HepG2 (cell line): ENCODE measurements at regions not wholly inside any gene's neighbourhood (a gene's known extent, or its start where the extent isn't known, plus 50 kb on each side); places are given as distances from the start of the nearest gene placed in this dataset.

Source experiments
- ATAC-seq: fragments of 200-7000 bp; cut with Tn5 transposase; 3 replicates; pipeline ENCODE4 v1.9.1; 2020; ENCODE audit warnings: mild to moderate bottlenecking, moderate library complexity
- BruUV-seq: library from RNA; stranded (reverse); fragments of 400-500 nt; replicated peaks from 2 replicates; lab custom pipeline; 2021; lab: Mats Ljungman, UMichigan
- CTCF ChIA-PET: fragments of 300-600 bp; formaldehyde crosslinking; extraction: SDS; loops from one replicate; lab custom pipeline; 2021; ENCODE audit warnings: low total read pairs, inconsistent platforms, low intra/inter-chr PET ratio; lab: Yijun Ruan, JAX
- POLR2A ChIA-PET: fragments of 350-600 bp; sonication (Branson Sonifier 250); formaldehyde crosslinking; loops from one replicate; lab custom pipeline; 2020; ENCODE audit warnings: antibody characterized with exemption, inconsistent platforms; lab: Yijun Ruan, JAX
- DNase-seq: peaks from one replicate; pipeline ENCODE4 v3.0.0-alpha.2; 2015; ENCODE audit warnings: low spot score
- FAIRE-seq: peaks from 3 replicates; lab custom pipeline; 2011; peaks lifted over from hg19 to GRCh38; lab: Jason Lieb, UNC
- H2AFZ ChIP-seq: one replicate; pipeline ENCODE4 v1.6.1; 2011; ENCODE audit warnings: low read length, inconsistent platforms
- H3K27ac ChIP-seq: fragments of 300-600 bp; 3 replicates; pipeline ENCODE4 v1.8.0; 2011; ENCODE audit warnings: mixed run types, mild to moderate bottlenecking, mixed read lengths, low read length, inconsistent platforms; ENCODE audit not compliant: insufficient read depth; ENCODE audit errors: extremely low read length
- H3K27me3 ChIP-seq, 2 experiments: fragments of 200-600 bp in 1 of 2; 2 replicates in 1 of 2; 3 replicates in 1 of 2; pipeline versions ENCODE4 v1.6.0 to v1.8.0; 2011; ENCODE audit warnings: low read length in 2 of 2, mild to moderate bottlenecking in 2 of 2, moderate library complexity in 2 of 2, inconsistent platforms in 1 of 2; ENCODE audit not compliant: insufficient read depth in 2 of 2, control insufficient read depth in 1 of 2
- H3K36me3 ChIP-seq, 2 experiments: fragments of 200-600 bp in 1 of 2; replicated peaks in 1 of 2; 2 replicates in 1 of 2; 3 replicates in 1 of 2; pipeline versions ENCODE4 v1.5.1 to v1.8.0; 2011; ENCODE audit warnings: low read length in 2 of 2, inconsistent platforms in 1 of 2; ENCODE audit not compliant: insufficient read depth in 2 of 2, control insufficient read depth in 1 of 2
- H3K4me1 ChIP-seq: 2 replicates; pipeline ENCODE4 v1.5.1; 2012; ENCODE audit warnings: low read length, inconsistent platforms; ENCODE audit not compliant: insufficient read depth
- H3K4me2 ChIP-seq: 2 replicates; pipeline ENCODE4 v1.6.0; 2011; ENCODE audit warnings: low read depth, low read length, inconsistent platforms
- H3K4me3 ChIP-seq, 3 experiments: fragments of 200-600 bp in 1 of 3; sonication (generic), shearing (Covaris generic) in 1 of 3; replicated peaks in 1 of 3; 2 replicates each; pipeline ENCODE4 v1.5.1; 2011 to 2016; ENCODE audit warnings: low read length in 3 of 3, inconsistent platforms in 2 of 3, low read depth in 2 of 3, mild to moderate bottlenecking in 2 of 3, control low read depth in 1 of 3, mixed read lengths in 1 of 3; ENCODE audit not compliant: insufficient read depth in 1 of 3
- H3K79me2 ChIP-seq: one replicate; pipeline ENCODE4 v1.6.1; 2011; ENCODE audit warnings: low read length, inconsistent platforms; ENCODE audit not compliant: insufficient read depth
- H3K9ac ChIP-seq: 2 replicates; pipeline ENCODE4 v1.6.0; 2011; ENCODE audit warnings: mild to moderate bottlenecking, low read depth, low read length, inconsistent platforms; ENCODE audit not compliant: insufficient read depth
- H3K9me3 ChIP-seq: 2 replicates; pipeline ENCODE4 v1.5.1; 2012; ENCODE audit warnings: mild to moderate bottlenecking, low read length
- H4K20me1 ChIP-seq: 2 replicates; pipeline ENCODE4 v1.6.0; 2011; ENCODE audit warnings: inconsistent platforms, mild to moderate bottlenecking, low read length, moderate library complexity; ENCODE audit not compliant: insufficient read depth
- CENPX ChIP-seq: sonication (generic); formaldehyde crosslinking; IDR thresholded peaks from 2 replicates; pipeline ENCODE4 v1.9.0; 2021; ENCODE audit warnings: mild to moderate bottlenecking, missing genetic modification reagents, moderate library complexity
- ELF3 ChIP-seq: IDR thresholded peaks from 2 replicates; pipeline ENCODE4 v1.6.1; 2016; ENCODE audit warnings: missing genetic modification reagents, missing compliant biosample characterization
- ETV5 ChIP-seq: IDR thresholded peaks from 2 replicates; pipeline ENCODE4 v1.6.1; 2018; ENCODE audit warnings: missing biosample characterization, missing genetic modification reagents, inconsistent platforms, borderline replicate concordance
- GMEB1 ChIP-seq: sonication (generic); formaldehyde crosslinking; IDR thresholded peaks from 2 replicates; pipeline ENCODE4 v1.5.1; 2020; ENCODE audit warnings: missing genetic modification reagents, mild to moderate bottlenecking, borderline replicate concordance
- GMEB2 ChIP-seq: IDR thresholded peaks from 2 replicates; pipeline ENCODE4 v1.6.1; 2016; ENCODE audit warnings: missing biosample characterization, missing genetic modification reagents, low read depth
- HOMEZ ChIP-seq: IDR thresholded peaks from 2 replicates; pipeline ENCODE4 v1.6.1; 2016; ENCODE audit warnings: low read depth
- KLF13 ChIP-seq: sonication (generic); formaldehyde crosslinking; IDR thresholded peaks from 2 replicates; pipeline ENCODE4 v1.4.0; 2020; ENCODE audit warnings: mild to moderate bottlenecking, missing genetic modification reagents
- NBN ChIP-seq: fragments of 450-650 bp; conservative IDR thresholded peaks from 2 replicates; pipeline ENCODE4 v1.6.1; 2017
- NCOA2 ChIP-seq: sonication (generic); formaldehyde crosslinking; IDR thresholded peaks from 2 replicates; pipeline ENCODE4 v1.8.0; 2022; ENCODE audit warnings: inconsistent platforms
- PAXIP1 ChIP-seq: sonication (generic); formaldehyde crosslinking; conservative IDR thresholded peaks from 2 replicates; pipeline ENCODE4 v1.4.0; 2020; ENCODE audit warnings: mild to moderate bottlenecking, missing genetic modification reagents, moderate library complexity
- PRPF4 ChIP-seq: fragments of 200-400 bp; formaldehyde crosslinking; IDR thresholded peaks from 2 replicates; pipeline ENCODE4 v1.6.1; 2016; ENCODE audit warnings: low read length, low read depth; ENCODE audit not compliant: poor library complexity, severe bottlenecking
- ZBTB1 ChIP-seq: sonication (generic); formaldehyde crosslinking; IDR thresholded peaks from 2 replicates; pipeline ENCODE4 v1.4.0; 2020; ENCODE audit warnings: missing genetic modification reagents, borderline replicate concordance
- ZNF17 ChIP-seq: sonication (generic); formaldehyde crosslinking; IDR thresholded peaks from 2 replicates; pipeline ENCODE4 v1.5.0; 2020; ENCODE audit warnings: mild to moderate bottlenecking, missing genetic modification reagents
- ZNF33A ChIP-seq: sonication (generic); formaldehyde crosslinking; IDR thresholded peaks from 2 replicates; pipeline ENCODE4 v1.5.1; 2020; ENCODE audit warnings: missing genetic modification reagents, mild to moderate bottlenecking, moderate library complexity, borderline replicate concordance
- ZNF792 ChIP-seq: IDR thresholded peaks from 2 replicates; pipeline ENCODE4 v1.6.1; 2016
- ZSCAN31 ChIP-seq: sonication (generic); formaldehyde crosslinking; IDR thresholded peaks from 2 replicates; pipeline ENCODE4 v1.5.0; 2020; ENCODE audit warnings: low read depth, mild to moderate bottlenecking, missing genetic modification reagents
- WGBS: methylation state at CpG from one replicate; pipeline ENCODE4 v1.1.6; 2017; ENCODE audit warnings: low lambda C conversion rate; 5-methylcytosine and 5-hydroxymethylcytosine counted together
- in situ Hi-C: cut with HindIII; loops from 2 replicates; pipeline ENCODE4 v1.10.0; 2017; ENCODE audit warnings: low pct_unique_long_range_greater_than_20kb; ENCODE audit not compliant: extremely low pct_ligation_motif_present
- intact Hi-C: fragments of 100-400 bp; cut with micrococcal nuclease; formaldehyde crosslinking; loops from one replicate; pipeline ENCODE4 v1.10.0; 2022; ENCODE audit not compliant: unreplicated experiment

GRCh38 chr6:19896693-19897010, 59.5 kb downstream of the ID4 start:
- H3K9me3 ChIP-seq: no peaks in the 10 kb centered on the region
- H3K27me3 ChIP-seq: no peaks in the 10 kb centered on the region
- TF ChIP-seq ETV5 (CRISPR knock-in tag) (no peak), ELF3 (CRISPR knock-in tag) (no peak), ZNF17 (CRISPR knock-in tag) (no peak), NCOA2 (CRISPR knock-in tag) (no peak), CENPX (no peak), HOMEZ (CRISPR knock-in tag) (no peak), ZSCAN31 (no peak), ZBTB1 (CRISPR knock-in tag) (no peak), KLF13 (CRISPR knock-in tag) (no peak), PAXIP1 (CRISPR knock-in tag) (no peak), PRPF4 (no peak), GMEB1 (no peak), GMEB2 (CRISPR knock-in tag) (no peak), ZNF792 (CRISPR knock-in tag) (no peak), NBN (no peak), ZNF33A (no peak)
- no peak for FAIRE-seq
- H4K20me1 ChIP-seq: no peaks in the 10 kb centered on the region
- no peaks in the 10 kb centered on the region for H3K4me1 ChIP-seq
- H3K4me3 ChIP-seq: no peak overlapping the region
- intact Hi-C loops: no loop called here
- no peak overlapping the region for H3K9ac ChIP-seq
- no peak for DNase-seq
- in situ Hi-C loops: no loop called here
- ATAC-seq: no peak
- no peak overlapping the region for H3K27ac ChIP-seq
- no peaks in the 10 kb centered on the region for H3K79me2 ChIP-seq
- ChIA-PET CTCF (no interaction called here), POLR2A (no interaction called here)
- 22% methylated on average over 2 of the region's 2 CpGs for WGBS
- no peak overlapping the region for H3K4me2 ChIP-seq
- no peaks in the 10 kb centered on the region for H3K36me3 ChIP-seq
- no peak overlapping the region for H2AFZ ChIP-seq
- BruUV-seq: no TSS peak
